Cardiac septum (tissue), 1 donor: ENCODE measurements at regions not wholly inside any gene's neighbourhood (a gene's known extent, or its start where the extent isn't known, plus 50 kb on each side); places are given as distances from the start of the nearest gene placed in this dataset.

Experiments
- DNase-seq: peaks from one replicate; pipeline ENCODE4 v3.0.0-alpha.2; 2020; ENCODE audit warnings: low spot score
- intact Hi-C: fragments of 100-400 bp; cut with DNase I; formaldehyde crosslinking; loops from one replicate; pipeline ENCODE4 v1.14.0; 2022
- donor health status: DM: no; HTN: no; CAD: no.

DNA sequence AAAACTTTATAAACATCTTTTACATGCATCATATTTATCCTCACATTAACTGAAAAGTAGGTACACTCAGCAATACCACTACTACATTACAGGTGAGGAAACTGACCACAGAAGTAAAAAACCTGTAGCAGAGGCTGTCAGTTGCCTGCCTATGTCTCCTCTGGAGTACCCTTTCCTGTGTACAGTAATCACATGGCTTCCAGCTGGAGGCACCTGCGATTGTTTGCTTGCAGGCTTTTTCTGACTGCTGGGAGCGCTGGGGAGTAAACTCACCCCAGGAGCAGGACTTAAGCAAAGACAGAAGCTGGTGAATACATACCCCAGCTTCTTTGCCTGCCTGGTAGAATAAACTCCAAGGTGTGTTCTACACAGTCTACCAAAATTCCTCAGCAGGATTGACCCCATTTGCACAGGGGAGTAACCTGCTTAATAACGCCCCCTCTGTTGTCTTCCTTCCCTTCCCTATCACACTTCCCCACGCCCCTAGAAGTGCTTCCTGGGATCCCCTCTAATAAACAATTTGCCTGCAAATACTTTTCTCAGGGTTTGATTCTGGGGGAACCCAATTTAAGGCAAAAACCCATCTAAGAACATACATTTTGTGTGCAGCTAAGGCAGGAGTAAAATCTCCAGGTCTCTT, 138.9 kb downstream of the PTH2R start:
- intact Hi-C loops, result no loop called here
- no peak for DNase-seq

- intact Hi-C loops, result no loop called here
- DNase-seq, result no peak
These were observed 139.5 kb downstream of the PTH2R start for GRCh38 chr2:208546107-208546506.

- no peak for DNase-seq
- intact Hi-C loops, result no loop called here
These were observed 140.5 kb downstream of the PTH2R start for GRCh38 chr2:208546860-208547650.

GRCh38 chr2:208548700-208549099, 142.1 kb downstream of the PTH2R start:
- no peak for DNase-seq
- intact Hi-C loops, result no loop called here

- no peak for DNase-seq
- intact Hi-C loops, result no loop called here
These were observed 143.1 kb downstream of the PTH2R start for GRCh38 chr2:208549546-208550158.

- intact Hi-C loops, result no loop called here
These were observed 146.4 kb downstream of the PTH2R start for GRCh38 chr2:208552943-208553342.

GRCh38 chr2:208556983-208557484, 150.4 kb downstream of the PTH2R start:
- intact Hi-C loops, result no loop called here
- no peak for DNase-seq

More at GRCh38 chr2:208552943-208553342, 146.4 kb downstream of the PTH2R start:
- no peak for DNase-seq

GRCh38 chr2:208565690-208566416, 159.3 kb downstream of the PTH2R start:
- DNase-seq, result no peak
- intact Hi-C loops, result no loop called here

GRCh38 chr2:208568203-208568602, 161.6 kb downstream of the PTH2R start:
- intact Hi-C loops, result no loop called here
- DNase-seq, result no peak

GRCh38 chr2:208570066-208570465, 163.5 kb downstream of the PTH2R start:
- no peak for DNase-seq
- intact Hi-C loops, result no loop called here

DNA sequence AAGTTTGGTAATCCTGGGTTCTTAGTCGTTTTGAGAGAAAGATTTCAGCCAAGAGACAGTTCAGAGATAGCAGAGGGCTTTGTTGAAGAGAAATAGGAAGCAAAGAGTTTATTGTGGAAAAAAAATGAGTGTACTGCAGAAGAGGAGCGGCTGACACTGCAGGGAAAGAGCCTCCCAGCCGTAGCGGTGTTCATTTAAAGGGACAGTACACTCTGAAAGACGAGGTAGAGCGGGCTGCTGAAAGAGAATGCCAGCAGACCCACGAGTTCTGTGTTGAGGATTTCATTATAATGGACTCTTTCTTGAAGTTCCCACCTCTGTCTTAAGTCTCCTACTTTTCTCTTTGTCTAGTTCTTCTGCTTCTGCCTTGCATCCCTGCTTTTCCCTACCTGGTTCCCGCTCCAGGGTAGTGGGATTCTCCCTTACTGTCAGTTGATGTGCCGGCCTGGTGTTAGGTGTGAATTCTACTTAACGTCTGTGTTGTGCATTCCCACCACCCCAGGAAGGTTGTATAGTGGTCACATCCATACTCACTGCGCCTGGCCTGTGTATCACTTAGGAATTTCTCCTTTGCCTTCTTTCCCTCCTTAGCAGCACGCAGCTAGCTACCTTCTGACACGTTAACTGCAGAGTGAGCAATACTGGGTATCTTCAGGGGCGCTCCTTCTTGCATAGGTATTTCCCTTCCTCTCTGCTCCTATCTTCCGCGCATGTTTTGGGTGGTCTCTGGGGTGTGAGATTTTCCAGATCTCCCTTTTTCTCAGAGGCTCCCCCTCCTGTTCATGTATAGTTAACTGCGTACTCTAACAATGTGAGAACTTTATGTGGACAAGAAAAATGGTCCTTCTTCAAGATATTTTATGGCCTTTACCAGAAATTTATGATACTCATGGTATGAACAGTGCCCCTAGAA, 164.5 kb downstream of the PTH2R start:
- DNase-seq, result no peak
- intact Hi-C loops, result no loop called here

DNA sequence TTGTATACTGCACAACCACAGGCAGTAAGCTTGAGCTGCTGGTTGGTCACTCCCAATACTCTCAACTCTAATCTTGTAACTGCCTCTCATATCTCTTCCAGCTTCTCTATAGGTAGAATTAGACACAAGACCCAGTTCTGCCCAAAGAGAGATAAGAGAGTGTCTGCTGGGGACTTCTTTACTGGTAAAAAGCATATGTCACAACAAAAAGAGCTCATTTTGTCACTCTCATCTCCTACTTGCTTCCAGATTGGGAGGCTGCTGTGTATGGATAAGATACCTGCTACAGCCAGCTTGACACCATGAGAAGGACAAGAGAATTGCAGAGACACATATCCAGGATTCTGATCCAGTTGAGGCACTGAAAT, 165.2 kb downstream of the PTH2R start:
- no peak for DNase-seq
- intact Hi-C loops, result no loop called here

DNA sequence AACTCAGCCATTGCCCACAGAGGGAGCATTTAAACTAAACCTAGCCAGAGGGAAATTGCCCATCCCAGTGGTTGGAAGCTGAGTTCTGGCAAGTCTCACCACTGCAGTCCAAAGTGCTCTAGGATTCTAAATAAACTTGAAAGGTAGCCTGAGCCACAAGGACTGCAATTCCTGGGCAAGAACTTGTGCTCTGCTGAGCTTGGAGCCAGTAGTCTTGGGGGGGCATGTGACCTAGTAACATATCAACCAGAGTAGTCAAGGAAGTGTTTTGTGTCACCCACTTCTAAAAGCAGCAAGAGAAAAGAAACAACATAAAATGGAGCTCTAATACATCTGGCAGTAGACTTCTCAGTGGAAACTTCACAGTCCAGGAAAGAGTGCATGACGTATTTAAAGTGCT, 167.0 kb downstream of the PTH2R start:
- DNase-seq, result no peak
- intact Hi-C loops, result no loop called here

DNA sequence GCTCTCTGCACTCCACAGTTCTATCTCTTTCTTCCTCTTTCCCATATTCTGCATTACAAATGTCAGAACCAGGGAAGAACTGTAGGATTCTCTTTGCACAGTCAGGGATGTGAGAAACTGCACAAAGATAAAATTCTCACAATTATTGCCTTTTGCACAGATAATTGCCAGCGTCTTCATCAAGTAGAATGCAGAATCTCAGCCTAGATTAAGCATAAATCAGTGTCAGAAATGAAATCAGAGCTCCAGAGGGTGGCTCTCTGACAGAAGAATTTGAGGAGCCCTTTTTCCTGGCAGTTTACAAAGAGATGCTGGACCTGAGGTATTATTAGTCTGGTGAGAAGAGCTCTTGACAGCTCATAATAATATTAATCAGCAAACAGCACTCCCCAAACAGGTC, 173.1 kb downstream of the PTH2R start:
- intact Hi-C loops, result no loop called here

DNA sequence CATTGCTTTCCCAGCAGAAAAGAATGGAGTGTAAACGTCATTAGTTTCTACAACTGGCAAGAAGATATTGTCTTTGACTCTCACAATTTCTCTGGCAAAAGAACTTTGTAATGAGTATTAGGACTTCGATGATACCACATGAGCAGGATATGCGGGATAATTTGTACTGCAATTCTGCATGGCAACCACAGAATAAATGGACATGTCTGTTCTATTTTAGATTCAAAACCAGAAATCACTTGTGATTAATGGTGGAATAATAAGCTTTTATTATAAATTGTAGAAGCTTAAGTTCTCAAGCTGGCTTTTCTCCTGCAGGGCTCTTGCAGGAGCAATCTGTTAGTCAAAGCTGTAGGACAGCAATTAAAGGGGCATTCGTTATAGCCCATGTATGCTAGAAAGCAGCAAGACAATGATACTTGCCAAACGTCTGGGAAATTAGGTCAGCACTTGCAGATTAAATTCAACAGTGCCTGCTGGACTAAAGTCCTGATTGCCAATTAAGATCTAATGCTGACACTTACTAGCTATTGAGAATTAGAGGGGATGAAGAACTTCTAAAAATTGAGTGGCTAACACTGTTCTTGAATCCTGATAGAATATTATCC, 177.9 kb downstream of the PTH2R start:
- DNase-seq, result no peak
- intact Hi-C loops, result no loop called here

More for the DNA sequence above, 173.1 kb downstream of the PTH2R start:
- DNase-seq, result no peak

- DNase-seq, result no peak
- intact Hi-C loops, result no loop called here
These were observed 179.9 kb downstream of the PTH2R start for GRCh38 chr2:208586516-208586915.

DNA sequence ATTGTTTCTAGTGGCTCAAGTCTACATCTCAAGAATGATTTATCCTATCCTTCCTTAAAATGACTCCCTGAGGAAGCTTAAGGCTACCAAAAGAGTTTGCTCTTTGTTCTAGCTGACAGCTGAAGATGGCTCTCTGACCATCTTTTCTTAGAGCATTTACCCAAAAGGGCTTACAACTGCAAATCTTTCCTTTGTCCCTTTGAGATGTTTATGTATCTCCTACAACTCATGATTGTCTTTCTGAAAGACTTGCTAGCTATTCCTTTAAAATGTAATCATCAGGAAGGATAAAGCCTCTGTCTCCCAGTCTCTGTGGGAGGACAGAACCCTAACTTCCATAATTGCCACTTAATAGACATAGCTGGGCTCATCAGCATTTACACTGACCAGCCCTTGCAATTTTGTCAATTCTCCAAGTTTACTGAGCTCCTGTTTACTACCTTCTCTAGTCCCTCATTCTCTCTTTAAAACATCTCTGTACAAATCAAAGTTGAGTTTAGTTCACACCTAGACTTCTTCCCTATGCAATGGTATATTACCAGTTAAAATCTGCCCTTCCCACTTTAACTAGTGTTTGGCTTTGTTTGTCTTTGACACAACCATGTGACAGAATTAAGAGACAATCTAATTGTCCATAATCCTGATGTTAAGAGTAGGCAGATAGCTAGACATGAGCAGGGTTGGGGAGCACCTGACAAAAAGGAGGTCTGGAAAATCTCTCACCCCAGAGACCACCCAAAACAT, 188.2 kb downstream of the PTH2R start:
- intact Hi-C loops, result no loop called here
- DNase-seq, result no peak
